Brain microvascular endothelial cell (primary cell): ENCODE measurements at regions not wholly inside any gene's neighbourhood (a gene's known extent, or its start where the extent isn't known, plus 50 kb on each side); places are given as distances from the start of the nearest gene placed in this dataset.

Experiments
- DNase-seq: peaks from one replicate; pipeline ENCODE4 v3.0.0-alpha.2; 2020
- H3K27ac ChIP-seq: fragments of 250-450 bp; sonication (Bioruptor Pico); 2 replicates; pipeline ENCODE4 v1.5.1; 2020; ENCODE audit warnings: mild to moderate bottlenecking, moderate library complexity
- H3K27me3 ChIP-seq: fragments of 250-450 bp; sonication (Bioruptor Pico); replicated peaks from 2 replicates; pipeline ENCODE4 v1.5.1; 2020; ENCODE audit warnings: mild to moderate bottlenecking
- H3K36me3 ChIP-seq: fragments of 250-450 bp; sonication (Bioruptor Pico); replicated peaks from 2 replicates; pipeline ENCODE4 v1.5.1; 2020; ENCODE audit warnings: mild to moderate bottlenecking
- H3K4me3 ChIP-seq: 2 replicates; pipeline ENCODE4 v1.5.1; 2011; ENCODE audit warnings: low read depth, mild to moderate bottlenecking, control low read depth, low read length, moderate library complexity
- CTCF ChIP-seq: IDR thresholded peaks from 2 replicates; pipeline ENCODE4 v1.5.1; 2011; ENCODE audit warnings: low read depth, mild to moderate bottlenecking, moderate library complexity, low read length, control low read depth, inconsistent platforms; ENCODE audit errors: missing control alignments
- in situ Hi-C: cut with HindIII; loops from 2 replicates; pipeline ENCODE4 v1.10.0; 2017; ENCODE audit warnings: low sequenced_read_pairs, low pct_ligation_motif_present

DNA sequence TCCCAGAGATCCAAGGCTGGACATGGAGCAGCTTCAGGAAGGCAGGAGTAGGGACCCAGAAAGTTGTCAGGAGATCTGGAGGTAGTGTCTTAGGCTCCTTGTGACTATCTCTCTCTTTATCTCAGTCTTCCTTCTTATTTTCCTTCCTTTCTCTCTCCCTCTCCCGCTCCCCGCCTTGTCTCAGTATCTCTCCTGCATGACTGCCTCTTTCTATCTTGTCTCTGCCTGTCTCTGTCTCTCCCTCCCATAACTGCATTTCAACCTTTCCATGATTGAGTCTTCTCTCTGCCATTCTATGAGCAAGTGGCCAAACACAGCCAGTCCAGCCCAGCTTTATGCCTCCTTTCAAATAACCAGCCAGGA is 61.0 kb upstream of the NEK6 start:
- in situ Hi-C loops, result no loop called here
- H3K27me3 ChIP-seq, result peaks cover 3% of the 10 kb centered on the region
- no peak for DNase-seq
- TF ChIP-seq CTCF, result no peak
- no peak overlapping the region for H3K4me3 ChIP-seq
- H3K36me3 ChIP-seq, result no peaks in the 10 kb centered on the region
- H3K27ac ChIP-seq, result no peak overlapping the region

DNA sequence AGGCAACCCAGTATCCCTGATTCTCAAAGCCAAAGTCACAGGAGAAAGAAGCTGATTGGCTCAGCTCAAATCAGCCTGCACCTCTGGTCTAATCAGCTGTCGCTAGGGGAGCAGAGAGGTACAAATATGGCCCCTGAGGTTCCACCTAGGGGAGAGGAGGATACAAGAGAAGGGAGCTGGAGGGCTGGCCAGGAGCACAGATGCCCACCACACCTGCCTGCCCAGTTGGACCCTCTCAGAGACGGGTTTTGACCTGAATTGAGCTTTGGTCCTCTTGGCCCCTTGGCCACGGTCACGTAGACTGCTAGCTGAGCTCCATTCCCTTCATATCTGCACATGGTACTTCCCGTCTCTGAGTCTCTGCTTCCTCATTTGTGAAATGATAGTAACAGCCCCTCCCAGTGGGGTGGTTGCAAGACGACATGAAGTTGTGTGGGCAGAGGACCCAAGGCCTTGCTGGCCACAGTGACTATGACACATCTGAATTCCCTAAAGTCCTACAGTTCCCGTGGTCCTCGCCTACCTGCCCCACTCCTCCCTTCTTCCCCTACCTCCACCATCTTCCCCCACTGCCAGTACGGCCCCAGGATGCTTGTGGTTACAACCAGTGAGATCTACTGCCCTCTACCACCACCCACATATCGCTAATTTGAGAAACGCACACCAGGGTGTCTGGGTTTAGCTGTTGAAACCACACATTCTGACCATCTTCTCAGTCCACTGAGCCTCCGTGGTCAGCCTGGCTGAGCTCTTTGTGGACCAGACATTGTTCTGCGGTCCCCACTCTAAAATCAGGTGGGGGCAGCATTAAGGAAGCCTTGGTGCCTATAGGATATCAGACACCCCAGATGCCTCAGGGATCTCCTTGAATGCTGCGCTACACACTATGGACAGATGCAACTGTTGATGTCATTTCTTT is 60.3 kb upstream of the NEK6 start:
- no peaks in the 10 kb centered on the region for H3K36me3 ChIP-seq
- no peak overlapping the region for H3K4me3 ChIP-seq
- H3K27me3 ChIP-seq, result peaks cover 3% of the 10 kb centered on the region
- in situ Hi-C loops, result no loop called here
- no peak for TF ChIP-seq CTCF
- no peak for DNase-seq
- no peak overlapping the region for H3K27ac ChIP-seq

GRCh38 chr9:124198331-124198730 is 59.4 kb upstream of the NEK6 start:
- H3K27ac ChIP-seq, result no peak overlapping the region
- no peak for TF ChIP-seq CTCF
- DNase-seq, result no peak
- H3K27me3 ChIP-seq, result peaks cover 3% of the 10 kb centered on the region
- H3K4me3 ChIP-seq, result no peak overlapping the region
- in situ Hi-C loops, result no loop called here
- no peaks in the 10 kb centered on the region for H3K36me3 ChIP-seq

- no peak overlapping the region for H3K4me3 ChIP-seq
- no peak for DNase-seq
- no peak for TF ChIP-seq CTCF
- H3K27ac ChIP-seq, result no peak overlapping the region
- H3K36me3 ChIP-seq, result no peaks in the 10 kb centered on the region
- H3K27me3 ChIP-seq, result peaks cover 3% of the 10 kb centered on the region
- in situ Hi-C loops, result no loop called here
Observed at GRCh38 chr9:124198948-124199347, 58.8 kb upstream of the NEK6 start.

DNA sequence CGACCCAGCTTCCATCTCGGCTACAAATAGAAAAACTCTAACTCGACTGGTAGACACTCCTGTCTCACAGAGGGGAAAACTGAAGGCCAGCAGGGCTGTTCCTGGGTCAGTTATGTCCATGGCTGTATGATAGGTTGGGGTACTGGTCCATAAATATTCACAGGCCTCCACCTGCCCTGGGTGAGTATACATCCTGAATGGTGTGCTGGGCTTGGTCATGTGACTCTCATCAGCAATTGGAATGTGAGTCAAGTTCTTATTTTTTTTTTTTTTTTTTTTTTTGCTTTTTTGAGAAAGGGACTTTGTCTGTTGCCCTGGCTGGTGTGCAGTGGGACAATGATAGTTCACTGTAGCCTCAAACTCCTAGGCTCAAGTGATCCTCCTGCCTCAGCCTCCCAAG is 58.3 kb upstream of the NEK6 start:
- in situ Hi-C loops, result no loop called here

More for the DNA sequence above, 58.3 kb upstream of the NEK6 start:
- TF ChIP-seq CTCF, result no peak
- H3K27me3 ChIP-seq, result peaks cover 3% of the 10 kb centered on the region
- no peak overlapping the region for H3K4me3 ChIP-seq
- H3K36me3 ChIP-seq, result no peaks in the 10 kb centered on the region
- no peak overlapping the region for H3K27ac ChIP-seq
- DNase-seq, result no peak
